CD4-positive, alpha-beta T cell treated with Interleukin-2 at 100 ng/mL for 4 hours (primary cell): ENCODE measurements at regions not wholly inside any gene's neighbourhood (a gene's known extent, or its start where the extent isn't known, plus 50 kb on each side); places are given as distances from the start of the nearest gene placed in this dataset.
"Not testable (repeated sequence)": the region's sequence is repeated elsewhere in the genome, so short reads cannot be mapped to it uniquely, and the experiment has no call there.

Experiments used
- DNase-seq: peaks from one replicate; pipeline ENCODE4 v3.0.0-alpha.2; 2020; ENCODE audit warnings: low spot score

DNA sequence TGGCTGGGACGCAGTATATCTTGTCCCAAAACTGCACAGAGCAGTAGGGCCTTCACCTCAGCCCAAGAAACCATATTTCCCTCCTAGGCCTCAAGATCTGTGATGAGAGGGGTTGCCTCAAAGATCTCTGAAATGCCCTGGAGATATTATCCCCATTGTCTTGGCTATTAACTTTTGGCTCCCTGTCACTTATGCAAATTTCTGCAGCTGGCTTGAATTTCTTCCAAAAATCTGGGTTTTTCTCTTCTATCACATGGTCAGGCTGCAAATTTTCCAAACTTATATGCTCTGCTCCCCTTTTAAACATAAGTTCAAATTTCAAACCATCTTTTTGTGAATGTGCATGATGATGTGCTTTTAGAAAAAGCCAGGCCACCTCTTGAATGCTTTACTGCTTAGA lies 809.2 kb upstream of the CDH18 start:
- not testable (repeated sequence) for DNase-seq

DNA sequence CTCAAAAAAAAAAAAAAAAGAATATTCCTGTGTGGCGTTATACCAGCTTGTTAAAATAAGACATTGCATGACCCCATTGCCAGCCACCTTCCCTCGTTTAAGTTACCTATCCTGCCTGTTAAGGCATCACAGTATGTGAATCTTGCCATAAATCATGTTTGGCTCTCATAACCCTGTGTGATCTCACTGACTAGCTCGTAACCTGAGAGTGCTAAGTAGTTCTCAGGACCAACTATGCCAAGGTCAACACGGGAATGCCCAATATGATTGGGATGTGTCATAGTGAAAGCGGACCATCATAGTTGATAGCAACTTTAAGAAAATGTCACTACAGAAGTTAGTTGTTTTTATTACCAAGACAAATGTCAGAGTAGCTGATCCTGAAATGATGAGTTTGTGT lies 796.8 kb upstream of the CDH18 start:
- not testable (repeated sequence) for DNase-seq

DNA sequence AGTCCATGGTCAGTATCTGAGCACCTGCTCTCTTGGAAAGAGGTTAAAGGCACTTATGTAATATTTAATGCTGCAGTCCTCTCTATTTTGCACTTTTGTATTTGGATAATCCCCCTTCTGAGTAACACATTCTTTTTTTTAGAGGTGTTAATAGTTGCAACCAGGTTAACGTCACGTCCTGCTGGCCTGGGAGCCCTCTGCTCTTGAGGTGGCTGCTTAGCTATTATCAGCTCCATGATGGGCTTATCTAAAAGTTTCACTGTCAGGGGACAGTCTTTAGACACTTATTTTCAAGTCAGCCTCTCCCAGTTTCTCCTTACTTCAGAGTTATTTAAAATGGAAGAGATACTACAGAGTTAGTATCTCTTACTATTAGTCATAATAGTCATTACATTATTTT lies 795.5 kb upstream of the CDH18 start:
- DNase-seq: not testable (repeated sequence)

DNA sequence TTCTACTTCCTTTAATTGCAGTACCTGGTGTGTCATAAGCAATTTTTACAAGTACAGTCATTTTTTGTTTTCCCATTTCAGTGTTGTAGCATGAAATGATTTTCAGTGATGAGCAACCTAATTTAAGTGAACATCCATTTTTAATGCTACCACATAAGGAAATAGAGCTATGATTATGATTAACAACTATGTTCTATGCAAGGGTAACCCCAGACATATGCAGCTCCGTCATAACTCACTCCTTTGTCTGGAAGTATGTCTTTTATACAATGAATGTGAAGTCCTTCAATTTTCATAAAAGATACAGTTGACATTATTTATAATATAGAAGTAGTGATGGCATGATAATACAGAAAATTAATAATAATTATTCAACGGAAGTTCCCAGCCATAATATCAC lies 783.3 kb upstream of the CDH18 start:
- not testable (repeated sequence) for DNase-seq

DNA sequence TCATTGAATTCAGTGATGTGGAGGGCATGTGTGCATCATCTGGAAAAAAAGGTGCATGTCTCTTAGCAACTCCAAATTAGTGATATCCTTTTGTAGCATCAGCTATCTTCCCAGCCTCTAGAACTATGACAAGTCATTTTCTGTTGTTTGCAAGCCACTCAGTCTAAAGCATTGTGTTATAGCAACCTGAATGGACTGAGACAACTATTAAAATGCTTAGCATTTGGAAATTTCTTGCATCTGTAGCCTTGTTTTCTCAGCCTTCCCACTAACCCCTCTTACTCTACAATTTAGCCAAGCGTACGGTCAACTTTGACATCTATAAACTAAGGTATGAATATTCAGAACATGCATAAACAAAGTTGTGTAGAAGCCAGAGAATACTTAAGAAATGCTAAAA lies 777.1 kb upstream of the CDH18 start:
- not testable (repeated sequence) for DNase-seq

DNA sequence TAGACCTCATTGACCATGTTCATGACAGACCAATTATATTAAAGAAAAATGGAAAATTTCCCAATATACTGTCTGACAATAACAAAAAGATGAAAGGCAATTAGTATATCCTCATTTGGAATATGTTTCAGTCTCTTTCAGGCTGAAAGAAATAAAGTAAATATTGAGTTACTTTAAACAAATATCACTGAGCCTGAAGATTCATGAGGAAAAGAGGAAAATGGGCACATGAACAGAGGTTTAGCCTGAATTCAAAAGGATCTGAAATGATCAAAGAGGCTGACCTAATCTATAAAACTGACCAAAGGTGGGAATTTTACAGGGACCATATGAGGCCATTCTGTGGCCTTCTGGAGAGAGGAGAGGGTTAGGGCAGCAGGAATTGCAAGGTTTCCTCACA lies 771.5 kb upstream of the CDH18 start:
- DNase-seq: not testable (repeated sequence)

DNA sequence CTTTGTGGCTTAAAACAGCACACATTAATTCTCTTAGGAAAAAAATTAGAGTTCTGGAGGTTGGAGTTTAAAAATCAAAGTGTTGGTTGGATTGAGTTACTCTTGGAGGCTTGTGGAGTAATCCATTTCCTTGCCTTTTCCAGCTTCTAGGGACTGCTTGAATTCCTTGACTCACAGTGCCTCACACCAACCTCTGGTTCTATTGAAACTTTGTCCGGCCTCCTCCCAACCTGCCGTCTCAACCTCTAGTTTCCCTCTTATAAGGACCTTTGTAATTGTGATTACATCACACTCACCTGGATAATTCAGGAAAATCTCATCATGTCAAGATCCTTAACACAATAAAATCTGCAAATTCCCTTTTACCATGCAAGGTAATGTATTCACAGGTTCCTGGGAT lies 764.2 kb upstream of the CDH18 start:
- DNase-seq: not testable (repeated sequence)

DNA sequence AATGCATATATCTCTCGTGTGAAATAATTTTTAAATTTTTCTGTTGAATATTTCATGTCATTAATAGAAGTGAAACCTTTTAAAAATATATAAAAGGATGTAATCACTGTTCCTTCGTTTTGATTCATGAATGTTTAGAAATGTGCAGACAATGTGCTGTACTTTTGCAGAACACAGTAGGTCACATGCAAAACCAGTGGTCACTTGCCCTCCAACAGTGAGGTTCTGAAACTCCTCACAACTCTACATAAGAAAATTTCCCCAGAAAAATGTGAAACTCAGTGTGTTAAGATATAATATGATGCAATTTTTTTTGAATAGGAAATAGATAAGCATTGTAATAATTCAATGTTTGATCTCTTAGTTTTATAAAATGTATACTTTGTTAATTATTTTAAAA lies 747.7 kb upstream of the CDH18 start:
- not testable (repeated sequence) for DNase-seq

DNA sequence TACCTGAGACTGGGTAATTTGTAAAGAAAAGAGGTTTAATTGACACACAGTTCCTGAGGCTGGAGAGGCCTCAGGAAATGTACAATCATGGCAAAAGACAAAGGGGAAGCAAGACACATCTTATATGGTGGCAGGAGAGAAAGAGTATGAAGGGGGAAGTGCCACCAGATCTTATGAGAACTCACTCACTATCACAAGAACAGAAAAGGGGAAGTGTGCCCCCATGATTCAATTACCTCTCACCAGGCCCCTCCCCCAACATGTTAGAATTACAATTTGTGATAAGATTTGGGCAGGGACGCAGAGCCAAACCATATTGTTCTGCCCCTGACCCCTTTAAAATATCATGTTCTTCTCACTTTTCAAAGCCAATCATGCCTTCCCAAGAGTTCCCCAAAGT lies 744.2 kb upstream of the CDH18 start:
- DNase-seq: not testable (repeated sequence)

DNA sequence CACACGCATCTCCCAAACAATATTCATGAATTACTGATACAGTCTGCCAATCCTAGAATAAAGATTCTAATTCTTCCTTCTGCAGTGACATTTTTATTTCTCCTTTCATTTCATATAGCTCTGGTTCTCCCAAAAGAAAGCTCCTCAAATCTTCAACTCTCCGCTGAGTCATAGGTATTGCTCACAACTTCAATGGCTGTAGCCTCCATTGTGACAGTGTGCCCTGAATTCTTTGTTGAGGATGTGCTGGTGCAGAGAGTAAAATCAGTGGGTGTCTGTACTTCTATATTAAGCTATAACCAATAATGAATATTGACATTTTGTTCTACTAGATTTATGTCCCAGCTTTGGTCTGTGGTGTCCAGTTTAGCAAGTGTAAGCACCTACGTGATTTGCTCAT lies 733.3 kb upstream of the CDH18 start:
- DNase-seq: not testable (repeated sequence)

DNA sequence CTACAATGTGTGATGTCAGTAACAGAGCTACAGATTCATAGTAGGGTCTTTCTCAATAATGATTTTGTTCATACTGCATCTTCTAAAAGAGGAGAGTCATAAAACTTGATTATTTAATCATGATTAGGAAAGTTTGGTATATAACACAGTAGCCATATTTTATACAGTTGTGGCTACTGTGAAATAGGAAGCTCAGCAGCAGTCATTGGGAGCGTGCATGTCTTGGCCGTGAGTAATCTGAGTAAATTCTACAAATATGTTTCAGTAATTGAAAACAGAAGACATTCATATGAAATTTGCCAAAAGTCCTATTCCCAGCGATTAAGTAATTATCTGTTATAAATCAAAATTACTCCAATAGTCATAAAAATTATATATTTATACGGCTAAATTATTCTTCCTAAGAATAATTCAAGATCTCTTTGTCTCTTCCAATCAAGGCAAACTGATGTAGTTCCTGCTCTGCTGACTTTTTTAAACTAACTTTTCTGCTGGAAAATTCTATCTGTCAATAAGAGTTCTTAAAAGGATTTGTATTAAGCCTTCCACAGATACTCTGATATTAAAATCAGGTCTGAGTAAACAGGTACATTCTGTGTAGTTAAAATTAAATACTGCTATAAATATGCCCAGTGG lies 723.6 kb upstream of the CDH18 start:
- DNase-seq: not testable (repeated sequence)

DNA sequence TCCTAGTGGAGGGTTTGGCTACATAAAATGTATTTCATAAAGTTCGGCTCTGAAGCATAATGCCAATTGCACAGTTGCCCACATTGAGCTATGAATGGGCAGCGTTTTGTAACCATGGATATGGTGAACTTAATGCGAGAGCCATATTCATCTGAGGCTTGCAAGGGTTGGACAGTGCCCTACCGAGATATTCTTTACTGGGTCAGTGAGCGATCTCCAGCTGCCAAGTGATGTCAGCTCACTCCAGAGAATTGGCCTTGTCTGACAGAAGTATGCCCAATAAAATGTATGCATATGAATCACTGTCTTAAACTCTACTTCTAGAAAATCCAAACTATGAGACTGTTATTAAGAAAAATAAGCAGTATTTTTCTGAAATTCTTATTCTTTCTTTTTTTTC lies 719.6 kb upstream of the CDH18 start:
- not testable (repeated sequence) for DNase-seq

DNA sequence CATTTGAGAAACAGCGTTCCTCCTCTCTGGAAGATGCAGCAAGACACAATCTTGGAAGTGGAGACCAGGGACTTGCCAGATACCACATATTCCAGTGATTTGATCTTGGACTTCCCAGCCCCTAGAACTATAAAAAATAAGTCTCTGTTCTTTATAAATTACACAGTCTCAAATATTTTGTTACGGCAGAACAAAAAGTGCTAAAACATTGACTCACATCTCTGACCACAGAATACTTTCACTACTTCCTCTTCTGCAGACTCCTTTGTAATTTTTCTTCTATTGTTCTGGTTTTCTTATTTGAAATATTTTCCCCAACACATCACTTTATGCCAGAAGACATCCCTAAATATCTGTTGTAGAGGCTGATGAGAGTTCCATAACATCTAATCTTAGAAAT lies 706.1 kb upstream of the CDH18 start:
- no peak for DNase-seq

DNA sequence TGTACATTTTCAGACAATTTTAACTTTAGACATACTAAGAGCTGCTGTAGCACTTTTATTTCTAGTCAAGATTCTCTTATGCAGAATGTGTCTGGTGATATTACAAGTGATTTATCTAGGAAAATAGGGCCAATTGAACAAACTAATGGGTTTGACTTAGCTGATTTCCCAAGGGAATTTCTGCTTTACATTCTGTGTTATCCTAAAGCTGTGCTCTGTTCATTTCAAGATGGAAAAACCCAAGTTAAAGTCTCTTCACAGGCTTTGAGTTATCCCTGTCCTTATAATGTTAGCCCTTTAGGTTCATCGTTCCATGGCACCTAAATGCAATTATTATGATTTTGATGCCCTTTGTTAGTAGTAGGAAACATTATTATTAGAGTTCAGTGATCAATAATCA lies 704.9 kb upstream of the CDH18 start:
- DNase-seq: no peak

DNA sequence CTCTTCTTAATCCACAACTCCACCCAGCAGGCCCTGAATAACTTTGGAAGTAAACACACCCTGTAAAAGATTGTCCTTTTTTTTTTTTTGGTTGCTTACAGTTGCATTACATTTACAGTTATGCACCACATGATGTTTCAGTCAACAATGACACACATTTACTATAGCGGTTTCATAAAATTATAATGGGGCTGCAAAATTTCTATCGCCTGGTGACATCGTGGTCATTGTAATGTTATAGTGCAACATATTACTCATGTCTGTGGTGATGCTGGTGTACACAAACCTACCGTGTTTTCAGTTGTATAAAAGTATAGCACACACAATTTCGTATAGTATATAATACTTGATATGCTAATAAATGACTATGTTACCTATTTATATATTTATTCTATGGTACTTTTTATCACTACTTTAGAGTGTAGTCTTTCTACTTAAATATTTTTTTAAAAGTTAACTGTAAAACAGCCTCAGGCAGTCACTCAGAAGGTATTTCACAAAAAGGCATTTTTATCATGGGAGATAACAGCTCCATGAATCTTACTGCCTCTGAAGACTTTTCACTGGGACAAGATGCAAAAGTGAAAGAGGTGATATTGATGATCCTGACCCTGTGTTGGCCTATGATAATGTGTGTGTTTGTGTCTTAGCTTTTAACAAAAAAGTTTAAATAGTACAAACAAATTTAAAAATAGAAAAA lies 695.4 kb upstream of the CDH18 start:
- no peak for DNase-seq

DNA sequence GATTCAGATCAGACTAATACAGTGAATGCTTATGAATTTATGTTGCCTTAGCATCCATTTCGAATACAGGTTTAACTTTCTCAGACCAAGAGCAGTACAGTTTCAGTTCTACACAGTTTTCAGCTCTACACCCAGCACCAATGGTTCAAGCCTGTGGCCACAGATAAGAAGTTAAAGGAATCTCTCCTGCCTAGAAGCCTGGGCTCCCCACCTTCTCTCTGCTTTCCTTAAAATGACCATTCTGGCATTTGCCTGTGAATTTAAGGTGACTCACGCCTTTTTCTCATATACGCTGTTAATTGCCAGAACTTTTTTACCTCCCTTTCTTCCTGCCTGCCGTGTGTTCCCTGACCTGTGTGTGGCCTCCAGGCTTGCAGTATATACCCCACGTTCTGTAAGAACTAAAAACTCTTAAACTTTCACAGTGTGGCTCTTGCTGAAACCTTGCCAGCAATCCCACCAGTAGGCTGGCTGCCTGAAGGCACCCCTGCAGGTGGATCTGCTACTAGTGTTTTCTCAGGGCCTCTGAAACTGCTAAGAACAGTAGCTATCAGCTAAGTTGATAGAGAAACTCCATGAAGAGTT lies 692.8 kb upstream of the CDH18 start:
- DNase-seq: no peak

DNA sequence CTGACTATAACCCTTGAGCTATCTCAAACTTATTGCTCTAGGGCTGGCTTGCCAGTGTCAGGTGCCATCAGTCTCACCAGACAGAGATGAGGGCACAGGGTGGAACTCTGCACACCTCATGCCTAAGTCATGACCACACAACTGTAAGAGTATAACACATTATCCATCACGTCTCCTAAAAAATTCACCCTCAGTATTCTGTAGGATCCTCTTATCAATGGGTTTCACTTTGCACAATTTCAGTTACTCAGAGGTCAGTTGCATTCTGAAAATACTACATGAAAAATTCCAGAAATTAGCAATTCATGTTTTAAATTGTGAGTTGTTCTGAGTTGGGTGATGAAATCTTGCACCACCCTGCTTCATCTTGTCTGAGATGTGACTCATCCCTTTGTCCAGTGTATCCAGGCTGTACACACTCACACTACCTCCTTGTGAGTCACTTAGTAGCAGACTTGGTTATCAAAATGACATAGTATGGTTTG lies 690.9 kb upstream of the CDH18 start:
- DNase-seq: no peak

DNA sequence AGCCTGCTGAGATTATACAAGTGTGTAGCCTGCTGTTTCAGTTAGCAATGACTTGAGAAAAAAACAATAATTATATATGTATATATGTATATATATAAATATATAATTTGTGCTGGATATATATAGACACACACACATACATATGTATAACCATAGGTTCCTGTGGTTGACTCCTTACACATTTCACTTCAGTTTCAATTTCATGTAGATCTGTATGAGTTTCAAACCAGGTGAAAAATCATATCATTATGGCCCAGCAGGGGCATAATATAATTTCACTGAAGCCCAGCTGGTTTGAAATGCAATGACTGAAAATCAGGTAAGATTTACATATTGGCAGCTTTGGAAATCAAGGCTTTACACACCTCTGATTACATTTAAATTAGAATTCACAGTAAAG lies 690.4 kb upstream of the CDH18 start:
- no peak for DNase-seq

DNA sequence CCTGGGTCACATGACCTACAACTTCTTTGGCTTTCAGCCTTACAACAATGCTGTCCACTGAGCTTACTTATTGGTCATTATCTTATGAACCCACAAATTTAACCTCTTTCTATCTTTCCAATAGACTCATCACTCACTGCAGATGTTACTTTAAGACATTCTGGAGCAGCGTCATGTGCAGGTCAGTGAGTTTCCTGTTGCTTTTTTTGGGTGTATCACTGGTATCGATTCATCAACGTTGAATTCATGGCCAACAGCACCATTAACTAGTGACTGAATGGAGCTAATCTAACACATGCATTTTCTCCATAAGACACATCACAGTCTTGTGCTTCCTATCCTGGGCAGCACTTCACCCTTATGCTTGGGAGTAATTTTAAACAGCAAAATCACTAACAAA lies 672.6 kb upstream of the CDH18 start:
- DNase-seq: no peak

DNA sequence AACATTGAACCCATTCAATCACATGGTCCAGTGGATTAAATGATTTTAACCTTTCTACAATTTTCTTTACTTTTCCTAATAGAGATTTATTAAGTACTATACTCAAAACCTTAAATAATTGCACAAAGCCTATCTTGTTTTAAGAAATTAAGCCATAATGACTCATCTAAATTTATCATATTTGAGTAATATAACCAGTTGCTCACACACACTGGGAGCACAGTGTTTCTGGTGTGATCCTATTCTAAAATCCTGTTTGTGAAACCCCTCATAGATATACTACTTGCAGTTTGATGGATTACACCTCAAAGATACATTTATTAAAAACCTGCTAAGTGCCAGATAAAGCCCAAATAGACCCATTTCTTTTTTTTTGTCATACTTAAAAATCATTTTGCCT lies 668.3 kb upstream of the CDH18 start:
- DNase-seq: no peak

DNA sequence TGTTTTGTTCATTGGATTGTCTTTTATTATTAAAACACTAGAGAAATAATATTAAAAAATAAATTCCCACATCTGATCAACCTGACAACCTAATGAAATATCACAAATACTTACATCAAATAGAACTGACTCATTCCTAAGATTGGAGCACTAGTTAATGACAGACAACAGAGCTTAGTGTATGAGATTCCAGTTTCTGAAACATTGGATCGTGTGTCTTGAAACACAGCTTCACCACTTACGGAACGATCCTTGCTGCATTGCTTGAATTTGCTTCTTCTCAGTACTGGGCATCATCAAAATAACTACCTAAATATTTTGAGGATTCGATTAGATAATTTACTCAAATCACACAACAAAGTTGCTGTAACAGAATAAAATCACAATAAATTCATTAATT lies 667.2 kb upstream of the CDH18 start:
- no peak for DNase-seq

DNA sequence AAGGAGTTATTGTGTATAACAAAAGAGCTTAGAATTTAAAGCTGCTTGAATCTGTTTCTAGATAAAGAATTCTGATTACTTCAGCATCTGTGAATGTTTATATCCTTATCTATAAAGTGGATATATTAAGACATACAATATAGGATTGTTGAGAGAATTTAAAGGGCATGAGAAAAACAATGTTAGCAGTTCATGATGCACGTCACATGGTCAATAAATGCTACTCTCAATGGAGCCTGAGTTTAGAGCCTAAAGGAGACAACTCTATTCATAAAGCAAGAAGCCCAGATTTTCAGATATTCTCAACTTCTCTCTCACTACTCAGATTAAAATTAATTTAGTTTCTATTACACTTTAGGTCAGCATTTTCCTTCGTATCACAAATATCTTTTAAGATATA lies 666.7 kb upstream of the CDH18 start:
- no peak for DNase-seq

DNA sequence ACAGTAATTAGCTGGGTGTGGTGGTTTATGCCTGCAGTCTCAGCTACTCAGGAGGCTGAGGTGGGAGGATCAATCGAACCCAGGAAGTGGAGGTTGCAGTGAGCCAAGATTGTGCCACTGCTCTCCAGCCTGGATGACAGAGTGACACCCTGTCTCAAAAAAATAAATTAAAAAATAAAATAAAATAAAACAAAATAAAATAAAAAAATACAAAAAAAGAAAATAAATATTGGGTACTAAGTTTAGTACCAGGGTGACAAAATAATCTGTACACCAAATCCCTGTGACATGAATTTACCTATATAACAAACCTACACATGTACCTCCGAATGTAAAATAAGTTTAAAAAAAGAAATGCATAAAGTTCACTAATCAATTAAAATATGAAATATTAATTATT lies 666.0 kb upstream of the CDH18 start:
- DNase-seq: no peak

DNA sequence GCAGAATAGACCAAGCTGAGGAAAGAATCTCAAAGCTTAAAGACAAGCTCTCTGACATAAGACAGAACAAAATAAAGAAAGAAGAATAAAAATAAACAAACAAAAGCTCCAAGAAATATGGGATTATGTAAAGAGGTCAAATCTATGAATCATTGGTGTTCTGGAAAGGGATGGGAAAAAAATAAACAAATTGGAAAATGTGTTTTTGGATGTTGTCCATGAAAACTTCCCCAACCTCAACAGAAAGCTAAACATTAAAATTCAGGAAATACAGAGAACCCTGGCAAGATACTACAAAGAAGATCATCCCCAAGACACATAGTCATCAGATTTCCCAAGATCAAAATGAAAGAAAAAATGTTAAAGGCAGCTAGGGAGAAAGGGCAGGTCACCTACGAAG lies 662.0 kb upstream of the CDH18 start:
- DNase-seq: no peak
